Panc1 (cell line): ENCODE measurements at regions not wholly inside any gene's neighbourhood (a gene's known extent, or its start where the extent isn't known, plus 50 kb on each side); places are given as distances from the start of the nearest gene placed in this dataset.

Source experiments
- ATAC-seq: fragments of 200-7000 bp; cut with Tn5 transposase; 2 replicates; pipeline ENCODE4 v1.9.1; 2020; ENCODE audit warnings: mild to moderate bottlenecking, moderate library complexity
- BruUV-seq: library from RNA; stranded (reverse); fragments of 400-500 nt; replicated peaks from 2 replicates; lab custom pipeline; 2021; lab: Mats Ljungman, UMichigan
- CTCF ChIA-PET: fragments of 300-600 bp; sonication (Branson Sonifier 250); formaldehyde crosslinking; loops from one replicate; lab custom pipeline; 2022; ENCODE audit warnings: antibody characterized with exemption; lab: Charles Lee
- POLR2A ChIA-PET: fragments of 300-600 bp; sonication (Branson Sonifier 250); formaldehyde crosslinking; loops from one replicate; lab custom pipeline; 2022; ENCODE audit warnings: antibody characterized with exemption; lab: Charles Lee
- DNase-seq: peaks from one replicate; pipeline ENCODE4 v3.0.0-alpha.2; 2010; ENCODE audit warnings: low read depth, low spot score
- H3K27ac ChIP-seq: 2 replicates; pipeline ENCODE4 v1.5.1; 2011; ENCODE audit warnings: mild to moderate bottlenecking, low read length, inconsistent platforms
- H3K27me3 ChIP-seq: fragments of 200-500 bp; sonication (Bioruptor generic); 2 replicates; pipeline ENCODE4 v1.6.0; 2014; ENCODE audit warnings: low read length, inconsistent platforms; ENCODE audit not compliant: control insufficient read depth, insufficient read depth
- H3K36me3 ChIP-seq: fragments of 200-500 bp; sonication (Bioruptor generic); 2 replicates; pipeline ENCODE4 v1.5.1; 2014; ENCODE audit warnings: inconsistent platforms, mild to moderate bottlenecking, low read length, moderate library complexity; ENCODE audit not compliant: control insufficient read depth, insufficient read depth
- H3K4me1 ChIP-seq: 2 replicates; pipeline ENCODE4 v1.5.1; 2011; ENCODE audit warnings: inconsistent platforms, mild to moderate bottlenecking, low read length, moderate library complexity; ENCODE audit not compliant: control insufficient read depth, insufficient read depth
- H3K4me3 ChIP-seq, 2 experiments: 2 replicates each; pipeline ENCODE4 v1.5.1; 2011 to 2012; ENCODE audit warnings: low read depth in 2 of 2, low read length in 2 of 2, mild to moderate bottlenecking in 2 of 2, inconsistent platforms in 1 of 2, moderate library complexity in 1 of 2
- H3K9me3 ChIP-seq: fragments of 200-500 bp; sonication (Bioruptor generic); 2 replicates; pipeline ENCODE4 v1.5.1; 2014; ENCODE audit warnings: low read depth, mild to moderate bottlenecking, inconsistent platforms, low read length, moderate library complexity; ENCODE audit not compliant: control insufficient read depth, insufficient read depth
- POLR2AphosphoS5 ChIP-seq: IDR thresholded peaks from 2 replicates; pipeline ENCODE4 v1.6.1; 2012; ENCODE audit warnings: mild to moderate bottlenecking, low read depth, low read length, moderate library complexity
- REST ChIP-seq, 2 experiments: IDR thresholded peaks; 2 replicates each; pipeline ENCODE4 v1.6.1; 2011 to 2012; ENCODE audit warnings: low read depth in 2 of 2, control low read depth in 1 of 2, low read length in 1 of 2, mild to moderate bottlenecking in 1 of 2, moderate library complexity in 1 of 2; ENCODE audit not compliant: insufficient read depth in 1 of 2
- SIN3A ChIP-seq: IDR thresholded peaks from 2 replicates; pipeline ENCODE4 v1.6.1; 2012; ENCODE audit warnings: low read depth, mild to moderate bottlenecking, low read length, moderate library complexity, borderline replicate concordance; ENCODE audit not compliant: insufficient read depth
- TCF7L2 ChIP-seq: IDR thresholded peaks from 2 replicates; pipeline ENCODE4 v1.6.1; 2011; ENCODE audit warnings: mild to moderate bottlenecking, low read depth, low read length, inconsistent platforms
- in situ Hi-C: cut with HindIII; loops from 2 replicates; pipeline ENCODE4 v1.10.0; 2016; ENCODE audit warnings: low sequenced_read_pairs, low pct_unique_long_range_greater_than_20kb
- intact Hi-C: fragments of 100-400 bp; cut with micrococcal nuclease; formaldehyde crosslinking; loops from one replicate; pipeline ENCODE4 v1.10.0; 2022; ENCODE audit not compliant: unreplicated experiment
- TF ChIP-seq, protein P1 (sequence below): fragments of 450-650 bp; IDR thresholded peaks from 2 replicates; pipeline ENCODE4 v1.5.1; 2017; ENCODE audit warnings: mild to moderate bottlenecking

DNA sequence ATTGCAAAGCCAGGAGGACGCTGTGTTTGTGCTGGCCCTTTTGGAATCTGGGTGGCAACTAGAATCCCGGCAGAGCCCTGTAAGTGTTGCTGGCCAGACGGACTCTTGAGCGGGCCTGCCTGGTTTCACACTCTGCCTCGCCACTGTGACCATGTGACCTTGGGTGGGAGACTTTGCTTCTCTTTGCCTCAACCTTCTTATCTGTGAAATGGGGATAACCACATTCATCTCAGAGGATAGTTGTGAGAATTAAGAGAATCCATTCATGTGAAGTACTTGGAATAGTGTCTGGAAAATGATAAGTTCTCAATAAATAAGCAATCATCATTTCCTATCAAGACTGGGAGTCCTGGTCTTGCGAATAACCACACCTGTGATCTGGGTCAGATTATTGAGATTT, 105.6 kb downstream of the LIPG start:
- in situ Hi-C loops (no loop called here), intact Hi-C loops (no loop called here)
- no peaks in the 10 kb centered on the region for H3K36me3 ChIP-seq
- DNase-seq (no peak), ATAC-seq (no peak)
- no peak overlapping the region for H3K4me3 ChIP-seq
- ChIA-PET CTCF (no interaction called here), POLR2A (no interaction called here)
- TF ChIP-seq, protein P1, sequence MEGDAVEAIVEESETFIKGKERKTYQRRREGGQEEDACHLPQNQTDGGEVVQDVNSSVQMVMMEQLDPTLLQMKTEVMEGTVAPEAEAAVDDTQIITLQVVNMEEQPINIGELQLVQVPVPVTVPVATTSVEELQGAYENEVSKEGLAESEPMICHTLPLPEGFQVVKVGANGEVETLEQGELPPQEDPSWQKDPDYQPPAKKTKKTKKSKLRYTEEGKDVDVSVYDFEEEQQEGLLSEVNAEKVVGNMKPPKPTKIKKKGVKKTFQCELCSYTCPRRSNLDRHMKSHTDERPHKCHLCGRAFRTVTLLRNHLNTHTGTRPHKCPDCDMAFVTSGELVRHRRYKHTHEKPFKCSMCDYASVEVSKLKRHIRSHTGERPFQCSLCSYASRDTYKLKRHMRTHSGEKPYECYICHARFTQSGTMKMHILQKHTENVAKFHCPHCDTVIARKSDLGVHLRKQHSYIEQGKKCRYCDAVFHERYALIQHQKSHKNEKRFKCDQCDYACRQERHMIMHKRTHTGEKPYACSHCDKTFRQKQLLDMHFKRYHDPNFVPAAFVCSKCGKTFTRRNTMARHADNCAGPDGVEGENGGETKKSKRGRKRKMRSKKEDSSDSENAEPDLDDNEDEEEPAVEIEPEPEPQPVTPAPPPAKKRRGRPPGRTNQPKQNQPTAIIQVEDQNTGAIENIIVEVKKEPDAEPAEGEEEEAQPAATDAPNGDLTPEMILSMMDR, result no peak
- TF ChIP-seq TCF7L2, result no peak
- TF ChIP-seq POLR2AphosphoS5, result no peak
- TF ChIP-seq SIN3A, result no peak
- no peak for TF ChIP-seq REST (IDR thresholded peaks at IDR 0.05; ENCODE audit: insufficient read depth in 1 of 2, low read depth in 2 of 2, low read length in 1 of 2)
- no peaks in the 10 kb centered on the region for H3K9me3 ChIP-seq
- no TSS peak for BruUV-seq
- no peaks in the 10 kb centered on the region for H3K4me1 ChIP-seq
- H3K27me3 ChIP-seq, result no peaks in the 10 kb centered on the region
- H3K27ac ChIP-seq, result no peak overlapping the region

DNA sequence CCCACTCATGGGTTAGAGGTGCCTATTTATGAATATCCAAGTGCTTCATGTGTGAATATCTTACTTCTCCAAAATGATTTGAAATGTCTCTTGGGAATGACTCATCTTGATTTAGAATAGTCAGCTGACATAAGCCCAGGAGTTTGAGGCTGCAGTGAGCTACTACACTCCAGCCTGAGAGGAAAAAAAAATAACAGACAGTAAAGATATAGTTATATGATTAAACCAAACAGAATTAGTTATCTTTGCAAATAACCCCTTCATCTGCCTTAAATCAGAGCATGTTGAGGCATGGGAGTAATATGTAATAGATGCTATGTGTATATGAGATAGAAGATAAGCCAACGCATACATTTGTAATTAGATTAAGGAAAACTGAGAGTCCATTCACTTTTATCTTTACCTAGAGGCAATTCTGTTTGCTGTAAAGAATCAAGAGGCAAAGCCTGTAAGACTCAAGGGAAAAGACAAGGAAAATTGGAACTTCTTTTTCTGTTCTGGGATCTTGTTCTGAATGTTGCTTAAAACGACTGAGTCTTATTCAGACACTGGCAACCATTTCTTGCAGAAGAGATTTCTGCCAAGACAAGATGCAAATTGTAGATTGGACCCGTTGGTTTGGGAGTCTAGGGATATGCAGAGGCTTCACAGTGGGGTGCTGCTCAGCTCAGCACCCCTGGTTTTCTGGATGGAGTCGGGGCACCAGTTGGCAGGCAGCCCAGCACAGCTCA, 104.4 kb downstream of the LIPG start:
- ATAC-seq (no peak), DNase-seq (no peak)
- H3K27ac ChIP-seq, result 0 out of 2 replicates have a peak overlapping the region, but pooled peaks have one; percentile 3
- intact Hi-C loops, result no loop called here
- no TSS peak for BruUV-seq
- POLR2A ChIA-PET, result no interaction called here
- CTCF ChIA-PET, result no interaction called here
- no peaks in the 10 kb centered on the region for H3K27me3 ChIP-seq
- H3K36me3 ChIP-seq, result no peaks in the 10 kb centered on the region
- no peak overlapping the region for H3K4me3 ChIP-seq
- no peaks in the 10 kb centered on the region for H3K9me3 ChIP-seq
- TF ChIP-seq, protein P1, result no peak
- no peak for TF ChIP-seq POLR2AphosphoS5
- TF ChIP-seq SIN3A, result no peak
- TF ChIP-seq TCF7L2, result no peak
- TF ChIP-seq REST (IDR thresholded peaks at IDR 0.05; ENCODE audit: insufficient read depth in 1 of 2, low read depth in 2 of 2, low read length in 1 of 2), result no peak
- H3K4me1 ChIP-seq, result no peaks in the 10 kb centered on the region
- in situ Hi-C loops, result no loop called here
